ENCODE measurements at regions not wholly inside any gene's neighbourhood (a gene's known extent, or its start where the extent isn't known, plus 50 kb on each side); places are given as distances from the start of the nearest gene placed in this dataset.

- ChIA-PET POLR2A (no interaction called here), CTCF (no interaction called here)
- no peaks in the 10 kb centered on the region for H3K36me3 Mint-ChIP-seq (ENCODE audit: low read depth)
- H3K4me3 ChIP-seq (ENCODE audit: low read length) = no peak overlapping the region
- no peaks in the 10 kb centered on the region for H3K4me1 Mint-ChIP-seq (ENCODE audit: low read depth)
- ATAC-seq (ENCODE audit: poor library complexity) (no peak), DNase-seq (no peak)
- no peaks in the 10 kb centered on the region for H3K9me3 ChIP-seq (ENCODE audit: control insufficient read depth in 1 of 2, insufficient read depth in 1 of 2, low read length in 2 of 2)
- no peaks in the 10 kb centered on the region for H3K4me1 ChIP-seq (ENCODE audit: insufficient read depth, low read length)
- no peaks in the 10 kb centered on the region for H3K27me3 Mint-ChIP-seq
- no peaks in the 10 kb centered on the region for H3K36me3 ChIP-seq (ENCODE audit: insufficient read depth, low read length)
- no peaks in the 10 kb centered on the region for H3K27me3 ChIP-seq (ENCODE audit: control insufficient read depth in 1 of 2, insufficient read depth in 2 of 2, low read length in 2 of 2)
- no peak overlapping the region for H3K27ac Mint-ChIP-seq
- no peak overlapping the region for H3K4me3 Mint-ChIP-seq
- no peaks in the 10 kb centered on the region for H3K9me3 Mint-ChIP-seq
- no peak overlapping the region for H3K27ac ChIP-seq (ENCODE audit: low read depth in 1 of 2, low read length in 2 of 2)
- TF ChIP-seq CTCF (IDR thresholded peaks at IDR 0.05) = no peak
- intact Hi-C loops (cut with DNase I, micrococcal nuclease) = no loop called here
These were observed 521.9 kb upstream of the ARX start for GRCh38 chrX:25537699-25538098.

- H3K4me1 Mint-ChIP-seq (ENCODE audit: low read depth) = no peaks in the 10 kb centered on the region
- no peak overlapping the region for H3K27ac Mint-ChIP-seq
- Histone ChIP-seq H3K4me1 (ENCODE audit: insufficient read depth, low read length) (no peaks in the 10 kb centered on the region), H3K27me3 (ENCODE audit: control insufficient read depth in 1 of 2, insufficient read depth in 2 of 2, low read length in 2 of 2) (no peaks in the 10 kb centered on the region), H3K27ac (ENCODE audit: low read depth in 1 of 2, low read length in 2 of 2) (no peak overlapping the region), H3K4me3 (ENCODE audit: low read length) (no peak overlapping the region), H3K9me3 (ENCODE audit: control insufficient read depth in 1 of 2, insufficient read depth in 1 of 2, low read length in 2 of 2) (no peaks in the 10 kb centered on the region), H3K36me3 (ENCODE audit: insufficient read depth, low read length) (no peaks in the 10 kb centered on the region)
- H3K4me3 Mint-ChIP-seq = no peak overlapping the region
- no peaks in the 10 kb centered on the region for H3K27me3 Mint-ChIP-seq
- H3K9me3 Mint-ChIP-seq = no peaks in the 10 kb centered on the region
- DNase-seq = no peak
- CTCF ChIA-PET = no interaction called here
- TF ChIP-seq CTCF (IDR thresholded peaks at IDR 0.05) = no peak
- no peaks in the 10 kb centered on the region for H3K36me3 Mint-ChIP-seq (ENCODE audit: low read depth)
- intact Hi-C loops (cut with DNase I, micrococcal nuclease) = no loop called here
- POLR2A ChIA-PET = no interaction called here
- no peak for ATAC-seq (ENCODE audit: poor library complexity)
These were observed 528.9 kb upstream of the ARX start for GRCh38 chrX:25544641-25545040.

GRCh38 chrX:25548811-25549210 lies 533.0 kb upstream of the ARX start:
- Mint-ChIP-seq H3K36me3 (ENCODE audit: low read depth) (no peaks in the 10 kb centered on the region), H3K4me1 (ENCODE audit: low read depth) (no peaks in the 10 kb centered on the region), H3K9me3 (no peaks in the 10 kb centered on the region), H3K4me3 (no peak overlapping the region), H3K27me3 (no peaks in the 10 kb centered on the region), H3K27ac (no peak overlapping the region)
- DNase-seq (no peak), ATAC-seq (ENCODE audit: poor library complexity) (no peak)
- ChIA-PET POLR2A (no interaction called here), CTCF (no interaction called here)
- Histone ChIP-seq H3K4me1 (ENCODE audit: insufficient read depth, low read length) (no peaks in the 10 kb centered on the region), H3K27ac (ENCODE audit: low read depth in 1 of 2, low read length in 2 of 2) (no peak overlapping the region), H3K4me3 (ENCODE audit: low read length) (no peak overlapping the region), H3K9me3 (ENCODE audit: control insufficient read depth in 1 of 2, insufficient read depth in 1 of 2, low read length in 2 of 2) (no peaks in the 10 kb centered on the region), H3K36me3 (ENCODE audit: insufficient read depth, low read length) (no peaks in the 10 kb centered on the region), H3K27me3 (ENCODE audit: control insufficient read depth in 1 of 2, insufficient read depth in 2 of 2, low read length in 2 of 2) (no peaks in the 10 kb centered on the region)
- no peak for TF ChIP-seq CTCF (IDR thresholded peaks at IDR 0.05)
- intact Hi-C loops (cut with DNase I, micrococcal nuclease) = no loop called here
